ENCODE measurements at regions not wholly inside any gene's neighbourhood (a gene's known extent, or its start where the extent isn't known, plus 50 kb on each side); places are given as distances from the start of the nearest gene placed in this dataset.

DNA sequence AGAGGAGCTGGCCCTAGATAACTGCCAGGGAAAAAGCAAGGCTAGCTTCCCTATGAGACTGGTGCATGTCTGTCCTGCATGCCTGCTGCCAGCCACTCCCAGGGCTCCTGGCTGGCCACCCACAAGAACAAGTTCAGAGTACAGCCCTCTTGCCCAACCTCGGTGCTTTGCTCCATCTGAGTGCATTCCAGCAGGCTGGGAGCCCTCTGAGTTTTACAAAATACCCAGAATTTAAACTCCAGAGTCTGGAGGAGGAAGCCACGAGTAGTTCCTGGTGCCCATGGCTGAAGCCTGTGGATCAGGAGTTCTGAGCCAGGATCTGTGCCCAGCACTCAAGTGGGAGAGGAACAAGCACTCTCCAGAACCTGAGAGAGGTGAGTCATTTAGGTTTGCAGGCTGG, 111.6 kb downstream of the MAGEE2 start:
- DNase-seq (no peak), ATAC-seq (no peak)
- H3K9me3 ChIP-seq, result peaks cover 28% of the 10 kb centered on the region
- WGBS, 3 donors, result 32 to 83% (median 68%) methylated on average over 2 of the region's 2 CpGs
- no peaks in the 10 kb centered on the region for H3K4me1 ChIP-seq
- no peak overlapping the region for H3K4me3 ChIP-seq
- no peaks in the 10 kb centered on the region for H3K27me3 ChIP-seq (ENCODE audit: insufficient read depth in 3 of 3, low read length in 2 of 3)
- H3K27ac ChIP-seq, result no peak overlapping the region
- no peaks in the 10 kb centered on the region for H3K36me3 ChIP-seq (ENCODE audit: insufficient read depth in 1 of 2, low read depth in 1 of 2)
- intact Hi-C loops (cut with DNase I), result no loop called here
- TF ChIP-seq, protein P1, sequence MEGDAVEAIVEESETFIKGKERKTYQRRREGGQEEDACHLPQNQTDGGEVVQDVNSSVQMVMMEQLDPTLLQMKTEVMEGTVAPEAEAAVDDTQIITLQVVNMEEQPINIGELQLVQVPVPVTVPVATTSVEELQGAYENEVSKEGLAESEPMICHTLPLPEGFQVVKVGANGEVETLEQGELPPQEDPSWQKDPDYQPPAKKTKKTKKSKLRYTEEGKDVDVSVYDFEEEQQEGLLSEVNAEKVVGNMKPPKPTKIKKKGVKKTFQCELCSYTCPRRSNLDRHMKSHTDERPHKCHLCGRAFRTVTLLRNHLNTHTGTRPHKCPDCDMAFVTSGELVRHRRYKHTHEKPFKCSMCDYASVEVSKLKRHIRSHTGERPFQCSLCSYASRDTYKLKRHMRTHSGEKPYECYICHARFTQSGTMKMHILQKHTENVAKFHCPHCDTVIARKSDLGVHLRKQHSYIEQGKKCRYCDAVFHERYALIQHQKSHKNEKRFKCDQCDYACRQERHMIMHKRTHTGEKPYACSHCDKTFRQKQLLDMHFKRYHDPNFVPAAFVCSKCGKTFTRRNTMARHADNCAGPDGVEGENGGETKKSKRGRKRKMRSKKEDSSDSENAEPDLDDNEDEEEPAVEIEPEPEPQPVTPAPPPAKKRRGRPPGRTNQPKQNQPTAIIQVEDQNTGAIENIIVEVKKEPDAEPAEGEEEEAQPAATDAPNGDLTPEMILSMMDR (IDR thresholded peaks at IDR 0.05), result no peak

DNA sequence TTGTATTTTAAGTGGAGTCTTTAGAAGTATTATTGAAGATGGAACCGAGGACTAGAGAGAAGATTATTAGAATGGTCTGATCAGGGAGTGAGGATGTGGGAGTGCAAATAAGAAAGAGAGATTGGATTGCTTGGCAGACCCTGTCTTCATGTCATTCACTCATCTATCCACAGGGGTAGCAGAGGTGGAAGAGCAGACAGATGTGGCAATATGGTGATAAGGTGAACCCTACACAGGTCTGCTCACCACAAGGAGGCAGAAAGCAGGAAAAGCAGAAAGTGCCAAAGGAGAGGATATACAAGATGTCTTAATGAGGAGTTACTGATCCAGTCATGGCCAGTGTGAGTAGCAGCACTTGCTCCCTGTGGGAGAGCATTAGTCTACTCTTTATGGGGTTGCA, 129.4 kb downstream of the MAGEE2 start:
- ATAC-seq (no peak), DNase-seq (no peak)
- Histone ChIP-seq H3K9me3 (no peaks in the 10 kb centered on the region), H3K27ac (no peak overlapping the region), H3K4me3 (no peak overlapping the region), H3K4me1 (no peaks in the 10 kb centered on the region), H3K27me3 (ENCODE audit: insufficient read depth in 3 of 3, low read length in 2 of 3) (peaks cover 0 to 10% (median 0%) of the 10 kb centered on the region in 3 donors), H3K36me3 (ENCODE audit: insufficient read depth in 1 of 2, low read depth in 1 of 2) (no peaks in the 10 kb centered on the region)
- WGBS, 3 donors, result 77 to 100% (median 93%) methylated on average over 1 of the region's 1 CpG
- TF ChIP-seq, protein P1 (IDR thresholded peaks at IDR 0.05), result no peak
- intact Hi-C loops (cut with DNase I), result no loop called here

DNA sequence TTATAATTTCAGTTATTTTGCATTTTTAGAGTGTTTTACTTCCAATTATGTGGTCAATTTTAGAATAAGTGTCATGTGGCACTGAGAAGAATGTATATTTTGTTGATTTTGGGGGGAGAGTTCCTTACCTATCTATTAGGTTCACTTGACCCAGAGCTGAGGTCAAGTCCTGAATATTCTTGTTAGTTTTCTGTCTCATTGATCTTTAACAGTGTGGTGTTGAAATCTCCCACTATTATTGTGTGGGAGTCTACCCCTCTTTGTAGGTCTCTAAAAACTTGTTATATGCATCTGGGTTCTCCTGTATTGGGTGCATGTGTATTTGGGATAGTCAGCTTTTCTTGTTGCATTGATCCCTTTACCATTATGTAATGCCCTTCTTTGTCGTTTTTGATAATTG, 127.0 kb upstream of the ZDHHC15 start:
- H3K36me3 ChIP-seq (ENCODE audit: insufficient read depth in 1 of 2, low read depth in 1 of 2), result no peaks in the 10 kb centered on the region
- peaks cover 0 to 7% (median 0%) of the 10 kb centered on the region in 3 donors for H3K27me3 ChIP-seq (ENCODE audit: insufficient read depth in 3 of 3, low read length in 2 of 3)
- 64 to 95% (median 88%) methylated on average over 1 of the region's 1 CpG for WGBS, 3 donors
- H3K4me3 ChIP-seq, result no peak overlapping the region
- intact Hi-C loops (cut with DNase I), result no loop called here
- TF ChIP-seq, protein P1 (IDR thresholded peaks at IDR 0.05), result no peak
- DNase-seq (no peak), ATAC-seq (no peak)
- H3K9me3 ChIP-seq, result peaks cover 6% of the 10 kb centered on the region
- H3K4me1 ChIP-seq, result no peaks in the 10 kb centered on the region
- H3K27ac ChIP-seq, result no peak overlapping the region

DNA sequence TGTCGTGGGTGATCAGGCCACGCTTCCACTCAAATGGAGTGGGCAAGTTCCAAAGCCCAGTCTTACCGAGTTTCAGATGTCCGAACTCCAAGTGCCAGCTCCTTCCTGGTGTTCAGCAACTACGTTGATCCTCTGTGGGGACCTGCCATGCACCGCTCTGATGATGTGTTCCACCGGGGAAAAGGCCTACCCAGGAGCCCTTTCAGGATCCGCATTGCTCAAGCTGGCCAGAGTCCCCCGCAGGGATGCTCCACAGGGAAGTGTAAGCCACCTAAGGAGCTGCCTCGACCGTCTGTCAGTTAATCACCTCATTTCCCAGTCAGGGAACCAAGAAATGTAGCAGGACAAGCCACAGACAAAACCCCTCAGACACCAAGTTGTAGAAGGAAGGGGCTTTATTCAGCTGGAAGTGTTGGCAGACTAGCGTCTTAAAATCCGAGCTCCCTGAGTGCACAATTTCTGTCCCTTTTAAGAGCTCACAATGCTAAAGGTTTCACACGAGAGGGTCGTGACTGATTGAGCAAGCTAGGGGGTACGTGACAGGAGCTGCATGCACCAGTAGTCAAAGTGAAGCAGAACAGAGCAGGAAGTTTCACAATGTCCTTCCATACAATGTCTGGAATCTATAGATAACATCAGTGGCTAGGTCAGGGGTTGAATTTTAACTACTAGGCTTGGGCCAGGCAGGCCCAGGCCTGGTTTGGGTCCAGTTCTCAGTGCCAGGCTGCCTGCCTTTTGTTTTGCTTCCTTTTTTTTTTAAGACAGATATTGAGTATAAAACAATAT, 126.2 kb upstream of the ZDHHC15 start:
- intact Hi-C loops (cut with DNase I), result no loop called here
- ATAC-seq (no peak), DNase-seq (no peak)
- Histone ChIP-seq H3K27ac (no peak overlapping the region), H3K27me3 (ENCODE audit: insufficient read depth in 3 of 3, low read length in 2 of 3) (peaks cover 0 to 7% (median 0%) of the 10 kb centered on the region in 3 donors), H3K4me1 (no peaks in the 10 kb centered on the region), H3K36me3 (ENCODE audit: insufficient read depth in 1 of 2, low read depth in 1 of 2) (no peaks in the 10 kb centered on the region), H3K4me3 (no peak overlapping the region), H3K9me3 (peaks cover 6% of the 10 kb centered on the region)
- WGBS, 3 donors, result 72 to 92% (median 86%) methylated on average over 16 of the region's 16 CpGs
- TF ChIP-seq, protein P1 (IDR thresholded peaks at IDR 0.05), result no peak
